Kidney capillary endothelial cell (primary cell): ENCODE measurements at regions not wholly inside any gene's neighbourhood (a gene's known extent, or its start where the extent isn't known, plus 50 kb on each side); places are given as distances from the start of the nearest gene placed in this dataset.

Source experiments
- DNase-seq: peaks from one replicate; pipeline ENCODE4 v3.0.0-alpha.2; 2018; ENCODE audit warnings: low spot score

DNA sequence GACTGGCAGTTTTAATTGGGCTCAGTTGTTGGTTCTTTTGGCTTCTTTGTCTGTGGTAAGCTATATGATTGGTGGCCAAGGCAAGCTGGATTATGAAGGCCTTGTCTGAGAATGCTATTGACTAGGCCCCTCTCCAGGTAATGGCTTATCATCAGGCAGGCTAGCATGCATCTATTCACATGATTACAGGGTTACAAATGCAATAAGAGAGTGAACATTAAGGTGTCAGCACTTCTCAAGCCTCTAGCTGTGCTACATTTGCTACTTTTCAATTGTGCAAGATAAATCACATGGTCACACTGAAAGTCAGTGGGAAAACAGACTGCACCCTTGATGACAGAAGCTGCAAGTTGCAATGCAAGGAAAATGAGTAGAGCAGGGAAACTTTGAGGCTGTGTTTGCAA lies 550.9 kb upstream of the TMPRSS15 start:
- no peak for DNase-seq

DNA sequence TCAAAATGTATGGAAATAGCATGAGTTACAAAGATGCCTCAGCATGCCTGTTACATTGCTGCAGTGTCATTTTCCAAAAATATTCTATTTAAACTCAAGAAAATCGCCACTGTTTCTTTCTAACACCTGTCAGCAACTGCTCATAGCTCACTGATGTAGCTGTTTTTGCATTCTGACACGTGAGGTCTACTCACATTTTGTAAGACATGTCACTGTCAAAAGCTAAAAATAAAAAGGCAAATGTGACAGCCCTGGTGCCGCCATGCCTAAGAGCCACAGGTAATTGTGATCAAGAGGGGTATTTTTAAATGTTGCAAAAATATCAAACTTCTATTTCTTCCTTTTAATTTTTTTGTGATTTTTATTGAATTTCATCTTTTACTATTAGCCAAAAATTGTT lies 556.2 kb upstream of the TMPRSS15 start:
- no peak for DNase-seq

GRCh38 chr21:18960306-18960705 lies 556.7 kb upstream of the TMPRSS15 start:
- no peak for DNase-seq

DNA sequence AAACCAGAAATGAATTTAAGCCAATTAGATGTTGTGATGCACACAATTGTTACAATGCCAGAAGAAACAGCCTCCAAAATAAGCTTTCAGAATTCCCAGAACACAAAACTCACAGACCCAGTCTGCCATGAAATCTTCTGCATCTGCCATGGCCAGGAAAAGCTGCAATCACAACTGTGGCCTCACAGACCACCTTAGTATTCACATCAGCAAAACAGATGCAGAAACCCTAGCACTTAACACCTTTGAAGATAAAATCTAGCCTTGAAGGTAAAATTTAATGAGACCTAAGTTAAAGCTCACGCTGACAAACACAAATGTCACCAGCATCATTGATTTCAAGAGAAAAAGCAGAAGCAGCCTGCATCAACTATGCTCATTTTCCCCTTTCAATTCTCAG lies 566.8 kb upstream of the TMPRSS15 start:
- DNase-seq = no peak

GRCh38 chr21:18970941-18971340 lies 567.4 kb upstream of the TMPRSS15 start:
- DNase-seq = no peak

DNA sequence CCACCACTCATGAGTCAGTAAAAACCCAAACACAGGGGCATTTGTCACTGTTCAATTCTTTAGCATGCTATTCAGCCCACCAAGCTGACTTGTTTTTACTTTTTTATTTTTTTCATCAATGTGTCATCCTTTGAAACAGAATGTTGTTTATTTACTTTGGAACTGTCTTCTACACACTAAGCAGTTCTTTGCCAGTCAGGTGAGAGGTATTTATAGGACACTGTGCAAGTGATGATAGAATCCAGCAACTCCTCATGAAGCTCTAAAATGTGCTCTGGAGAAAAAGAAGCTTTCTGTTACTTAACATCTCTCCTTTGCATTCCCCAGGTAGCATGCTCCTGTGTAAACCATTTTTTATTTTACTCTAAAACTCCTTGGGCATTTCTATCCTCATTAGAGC lies 582.0 kb upstream of the TMPRSS15 start:
- no peak for DNase-seq

DNA sequence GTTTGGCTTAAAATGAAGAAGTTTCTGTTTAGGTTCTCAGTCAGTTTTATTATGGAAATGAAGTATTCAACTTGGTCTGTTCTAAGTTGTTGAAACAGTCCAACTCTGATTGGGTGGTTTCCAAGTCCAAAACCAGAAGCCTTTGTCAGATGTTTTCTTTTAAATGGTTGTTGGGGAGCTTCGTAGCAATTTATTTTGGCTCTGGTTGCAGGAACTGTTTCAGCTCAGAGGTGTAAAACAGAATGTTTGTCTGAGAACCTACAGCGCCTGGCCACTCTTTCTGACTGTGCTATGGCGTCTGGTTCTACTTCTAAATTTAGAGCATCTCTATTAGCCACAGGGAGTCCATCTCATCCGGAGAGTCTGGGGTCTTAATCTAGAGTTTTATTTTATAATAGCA lies 582.6 kb upstream of the TMPRSS15 start:
- no peak for DNase-seq

GRCh38 chr21:18987520-18988026 lies 584.0 kb upstream of the TMPRSS15 start:
- DNase-seq = no peak

GRCh38 chr21:18989953-18990495 lies 586.4 kb upstream of the TMPRSS15 start:
- DNase-seq = no peak

- DNase-seq = no peak
These were observed 588.3 kb upstream of the TMPRSS15 start for GRCh38 chr21:18991846-18992245.

DNA sequence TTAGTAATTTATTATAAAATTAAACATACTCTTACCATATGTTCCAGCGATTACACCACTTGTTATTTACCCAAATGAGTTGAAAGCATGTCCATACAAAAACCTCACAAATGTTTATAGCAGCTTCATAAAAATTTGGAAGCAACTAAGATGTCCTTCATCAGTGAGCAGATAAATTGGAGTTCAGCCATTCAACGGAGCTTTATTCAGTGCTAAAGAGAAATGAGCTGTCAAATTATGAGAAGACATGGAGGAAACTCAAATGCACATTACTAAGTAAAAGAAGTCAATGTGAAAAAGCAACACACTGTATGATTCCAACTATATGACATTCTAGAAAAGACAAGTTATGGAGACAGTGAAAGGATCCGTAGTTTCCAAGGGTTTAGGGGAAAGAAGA lies 606.7 kb upstream of the TMPRSS15 start:
- no peak for DNase-seq

- DNase-seq = no peak
These were observed 607.4 kb upstream of the TMPRSS15 start for GRCh38 chr21:19010996-19011395.

GRCh38 chr21:19011451-19011850 lies 607.9 kb upstream of the TMPRSS15 start:
- DNase-seq = no peak

- no peak for DNase-seq
These were observed 610.3 kb upstream of the TMPRSS15 start for GRCh38 chr21:19013916-19014315.

GRCh38 chr21:19018529-19018928 lies 614.9 kb upstream of the TMPRSS15 start:
- DNase-seq = no peak

GRCh38 chr21:19022978-19023377 lies 619.4 kb upstream of the TMPRSS15 start:
- DNase-seq = no peak

DNA sequence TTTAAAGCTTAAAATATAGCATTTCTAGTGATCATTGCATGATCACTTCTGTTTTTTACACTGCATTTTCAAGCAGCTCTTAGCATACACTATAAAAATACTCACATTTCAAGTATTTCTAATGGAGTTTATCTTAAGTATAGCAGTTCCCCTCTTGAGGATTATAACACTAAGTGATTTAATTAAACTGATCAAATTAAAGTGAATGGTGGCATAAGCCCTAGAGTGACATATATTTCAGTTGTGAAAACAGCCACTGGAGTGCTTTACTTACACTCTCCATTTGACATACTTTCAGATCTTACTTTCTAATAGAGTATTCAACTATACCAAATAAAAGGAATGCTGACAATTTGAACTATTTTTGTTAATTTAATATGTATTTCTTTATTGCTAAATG lies 623.3 kb upstream of the TMPRSS15 start:
- DNase-seq = no peak

DNA sequence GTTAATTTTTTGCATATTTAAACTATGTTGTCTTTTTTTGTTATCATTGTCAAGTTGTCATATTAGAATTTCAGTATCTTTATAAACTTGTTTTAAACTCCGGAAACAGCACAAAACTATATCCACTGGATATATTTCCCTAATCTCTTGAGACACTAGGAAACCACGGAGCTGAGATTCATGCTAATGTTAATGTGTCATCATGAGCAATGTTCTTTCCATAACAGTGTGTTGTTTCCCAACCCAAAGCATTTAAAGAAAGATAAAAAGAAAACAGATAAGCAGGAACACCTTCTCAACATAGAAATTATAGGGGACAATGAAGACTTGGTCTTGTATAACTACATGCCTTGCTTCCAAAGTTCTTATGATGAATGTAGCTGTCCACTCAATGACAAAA lies 626.2 kb upstream of the TMPRSS15 start:
- DNase-seq = no peak

DNA sequence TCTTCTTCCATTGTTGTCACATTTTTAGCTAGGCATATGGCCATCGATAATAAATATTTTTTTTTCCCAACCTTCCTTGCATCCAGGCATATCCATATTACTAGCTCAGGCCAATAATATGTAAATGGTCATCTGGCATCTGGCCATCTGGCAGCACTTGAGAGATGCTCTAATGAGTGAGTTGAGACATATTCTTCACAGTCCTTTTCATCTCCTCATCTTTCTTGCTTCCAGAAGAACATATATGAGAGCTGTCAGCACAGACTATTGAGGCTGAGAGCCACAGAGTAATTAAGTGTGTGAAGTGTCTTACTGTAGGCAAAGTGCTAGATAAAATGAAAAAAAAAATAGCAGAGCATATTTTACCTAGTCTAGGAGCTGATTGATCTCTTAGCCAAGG lies 628.4 kb upstream of the TMPRSS15 start:
- no peak for DNase-seq

DNA sequence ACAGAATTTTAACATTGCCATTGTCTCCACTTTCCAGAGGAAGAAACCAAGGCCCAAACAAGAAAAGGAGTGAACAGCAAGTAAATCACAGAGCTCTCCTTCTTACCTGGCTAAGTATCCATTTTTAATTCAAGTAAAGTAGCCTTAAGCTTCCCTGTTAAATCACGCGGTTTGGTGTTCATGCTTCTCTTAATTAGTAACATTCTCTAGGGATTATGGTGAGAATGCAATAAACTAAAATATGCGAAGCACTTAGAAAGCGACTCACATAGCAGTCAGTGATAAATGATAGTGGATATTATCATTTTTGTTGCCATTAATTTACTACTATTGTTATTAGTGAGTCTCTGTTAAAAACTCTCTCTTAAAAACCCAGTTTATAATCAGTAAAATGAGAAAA lies 630.5 kb upstream of the TMPRSS15 start:
- no peak for DNase-seq

GRCh38 chr21:19034560-19034959 lies 631.0 kb upstream of the TMPRSS15 start:
- DNase-seq = no peak

DNA sequence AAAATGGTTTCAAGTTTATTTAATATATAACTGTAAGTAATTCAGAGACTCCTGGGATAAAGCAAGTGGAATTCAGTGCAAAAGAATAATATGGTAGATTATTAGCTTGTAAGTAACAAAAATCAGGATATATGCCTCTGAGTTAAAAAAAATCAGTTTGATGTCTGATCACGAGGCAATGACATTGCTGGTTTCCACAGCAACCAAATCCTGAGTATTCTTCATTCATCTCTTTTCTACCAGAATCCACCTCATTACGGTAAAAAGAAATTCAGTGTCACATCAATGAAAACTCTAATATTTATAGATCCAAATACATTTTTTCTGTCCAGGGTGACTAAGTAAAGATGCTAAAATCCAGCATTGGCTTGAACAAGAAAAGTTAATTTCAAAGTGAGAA lies 642.3 kb upstream of the TMPRSS15 start:
- no peak for DNase-seq

DNA sequence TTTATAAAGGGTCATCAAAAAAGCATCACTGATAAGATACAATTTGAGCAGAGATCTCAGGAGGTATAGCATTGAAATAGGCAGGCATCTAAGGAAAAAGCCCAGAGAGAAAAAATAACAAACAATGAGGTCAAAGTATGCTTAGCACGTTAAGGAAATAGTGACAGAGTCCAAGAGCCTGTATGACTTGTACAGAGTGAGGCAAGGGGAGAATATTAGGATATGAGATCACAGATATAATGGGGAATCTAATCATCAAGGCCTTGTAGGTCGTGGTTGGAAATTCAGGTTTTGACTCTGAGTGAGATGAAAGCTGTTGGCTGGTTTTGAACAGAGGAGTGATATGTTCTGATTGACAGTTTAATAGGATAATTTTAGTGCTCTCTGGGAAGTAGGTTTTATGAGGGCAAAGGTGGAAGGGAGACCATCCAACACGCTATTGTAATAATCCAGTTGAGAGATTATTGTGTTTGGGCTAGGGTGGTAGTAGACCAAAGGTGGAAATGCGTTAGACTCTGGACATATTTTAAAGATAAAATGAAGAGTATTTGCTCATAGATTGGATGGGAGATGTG lies 644.6 kb upstream of the TMPRSS15 start:
- DNase-seq = no peak

GRCh38 chr21:19049567-19049966 lies 646.0 kb upstream of the TMPRSS15 start:
- DNase-seq = no peak
